BJ (cell line): ENCODE measurements at regions not wholly inside any gene's neighbourhood (a gene's known extent, or its start where the extent isn't known, plus 50 kb on each side); places are given as distances from the start of the nearest gene placed in this dataset.

Source experiments
- CTCF ChIA-PET: fragments of 350-600 bp; formaldehyde crosslinking; extraction: SDS; loops from one replicate; lab custom pipeline; 2021; ENCODE audit warnings: antibody characterized with exemption, inconsistent platforms; lab: Yijun Ruan, JAX
- POLR2A ChIA-PET: fragments of 300-600 bp; sonication (Branson Sonifier 250); formaldehyde crosslinking; extraction: SDS; loops from one replicate; lab custom pipeline; 2021; ENCODE audit warnings: antibody characterized with exemption; lab: Charles Lee
- DNase-seq: peaks from one replicate; pipeline ENCODE4 v3.0.0-alpha.2; 2011; ENCODE audit warnings: low read depth
- H3K27me3 ChIP-seq: 2 replicates; pipeline ENCODE4 v1.6.0; 2011; ENCODE audit warnings: low read length; ENCODE audit not compliant: control insufficient read depth, insufficient read depth
- H3K36me3 ChIP-seq: 2 replicates; pipeline ENCODE4 v1.5.1; 2011; ENCODE audit warnings: low read length; ENCODE audit not compliant: control insufficient read depth, insufficient read depth
- H3K4me3 ChIP-seq: 2 replicates; pipeline ENCODE4 v1.5.1; 2011; ENCODE audit warnings: low read depth, mild to moderate bottlenecking, control low read depth, low read length
- CTCF ChIP-seq: IDR thresholded peaks from 2 replicates; pipeline ENCODE4 v1.5.1; 2011; ENCODE audit warnings: low read depth, mild to moderate bottlenecking, control low read depth, inconsistent platforms, low read length, moderate library complexity; ENCODE audit not compliant: insufficient read depth

- no peak overlapping the region for H3K4me3 ChIP-seq
Measured at GRCh38 chr12:92502417-92503028, 200.3 kb upstream of the PLEKHG7 start.

DNA sequence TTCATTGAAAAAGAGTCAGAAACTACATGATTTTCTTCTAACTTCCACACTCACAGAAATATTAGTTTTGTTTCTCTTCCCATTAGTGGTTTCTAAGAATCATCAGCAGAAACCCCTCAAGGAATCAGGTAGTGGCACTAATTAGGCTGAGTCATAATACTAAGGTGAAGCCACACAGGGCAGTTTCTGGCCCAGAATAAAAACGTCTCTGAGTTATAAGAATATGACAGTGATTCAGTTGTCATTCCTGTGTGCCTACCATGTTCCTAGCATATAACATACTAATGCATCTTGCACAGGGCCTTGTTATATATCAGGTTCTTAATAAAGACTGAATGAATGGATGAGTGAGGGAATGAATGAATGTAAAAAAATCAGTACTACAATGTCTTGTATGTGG is 206.0 kb upstream of the PLEKHG7 start:
- no peak for DNase-seq
- no peaks in the 10 kb centered on the region for H3K27me3 ChIP-seq
- no peak for TF ChIP-seq CTCF
- H3K4me3 ChIP-seq: no peak overlapping the region
- no peaks in the 10 kb centered on the region for H3K36me3 ChIP-seq
- CTCF ChIA-PET: no interaction called here
- POLR2A ChIA-PET: no interaction called here

More at GRCh38 chr12:92502417-92503028, 200.3 kb upstream of the PLEKHG7 start:
- TF ChIP-seq CTCF: no peak
- ChIA-PET POLR2A (no interaction called here), CTCF (interaction anchor here (1.3 kb wide), 1 partner anchor 9 kb away, joined by 4 read pairs; no protein-coding TSS in a partner anchor)
- DNase-seq: no peak
- Histone ChIP-seq H3K36me3 (no peaks in the 10 kb centered on the region), H3K27me3 (no peaks in the 10 kb centered on the region)

- POLR2A ChIA-PET: no interaction called here
- CTCF ChIA-PET: no interaction called here
- Histone ChIP-seq H3K36me3 (no peaks in the 10 kb centered on the region), H3K27me3 (no peaks in the 10 kb centered on the region), H3K4me3 (no peak overlapping the region)
- DNase-seq: no peak
- TF ChIP-seq CTCF: no peak
Measured at GRCh38 chr12:92495108-92495507, 207.7 kb upstream of the PLEKHG7 start.

- no peak for DNase-seq
- Histone ChIP-seq H3K27me3 (no peaks in the 10 kb centered on the region), H3K36me3 (no peaks in the 10 kb centered on the region), H3K4me3 (no peak overlapping the region)
- TF ChIP-seq CTCF: no peak
- ChIA-PET CTCF (interaction anchor here (1.0 kb wide), 1 partner anchor 10 kb away, joined by 3 read pairs; no protein-coding TSS in a partner anchor), POLR2A (no interaction called here)
Measured at GRCh38 chr12:92493816-92494215, 209.0 kb upstream of the PLEKHG7 start.

DNA sequence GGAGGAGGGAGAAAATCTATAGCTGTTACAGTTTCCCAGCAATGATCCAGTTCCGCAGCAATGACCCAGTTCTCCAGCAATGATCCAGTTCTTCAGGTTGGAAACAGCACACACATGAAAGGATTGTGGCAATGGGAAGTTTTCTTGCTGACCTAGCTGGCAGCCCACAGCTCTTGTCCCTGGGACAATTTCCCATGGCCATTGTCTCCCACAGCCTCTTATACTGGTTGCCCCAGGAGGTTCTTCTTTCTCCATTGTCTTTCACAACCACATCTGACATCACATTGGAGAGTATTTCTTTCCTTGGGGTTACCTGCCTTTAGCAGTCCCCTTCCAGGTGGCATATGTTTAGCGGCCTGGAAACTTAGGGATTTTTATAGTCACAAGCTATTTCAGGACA is 209.8 kb upstream of the PLEKHG7 start:
- H3K27me3 ChIP-seq: no peaks in the 10 kb centered on the region
- no peak for TF ChIP-seq CTCF
- no peaks in the 10 kb centered on the region for H3K36me3 ChIP-seq
- CTCF ChIA-PET: no interaction called here
- no peak overlapping the region for H3K4me3 ChIP-seq
- POLR2A ChIA-PET: interaction anchor here (0.6 kb wide), 1 partner anchor 122 kb away, joined by 4 read pairs; no protein-coding TSS in a partner anchor
- DNase-seq: no peak
